H1 (cell line): ENCODE measurements at regions not wholly inside any gene's neighbourhood (a gene's known extent, or its start where the extent isn't known, plus 50 kb on each side); places are given as distances from the start of the nearest gene placed in this dataset.

ENCODE experiments used
- ATF2 ChIP-seq: IDR thresholded peaks from 2 replicates; pipeline ENCODE4 v1.6.1; 2012; ENCODE audit warnings: low read length, inconsistent platforms
- ATF3 ChIP-seq: IDR thresholded peaks from 2 replicates; pipeline ENCODE4 v1.6.1; 2011; ENCODE audit warnings: low read depth, mild to moderate bottlenecking, low read length; ENCODE audit not compliant: insufficient read depth
- BCL11A ChIP-seq, 2 experiments: IDR thresholded peaks; one replicate each; pipeline ENCODE4 v1.6.1; 2011; ENCODE audit warnings: low read depth in 2 of 2, low read length in 2 of 2, mild to moderate bottlenecking in 2 of 2
- CREB1 ChIP-seq: IDR thresholded peaks from 2 replicates; pipeline ENCODE4 v1.6.1; 2012; ENCODE audit warnings: inconsistent platforms
- CTCF ChIP-seq, 3 experiments: IDR thresholded peaks; 1 replicate in 2 of 3; 2 replicates in 1 of 3; pipeline versions ENCODE4 v1.5.1 to v1.6.1; 2011; ENCODE audit warnings: low read length in 3 of 3, mild to moderate bottlenecking in 3 of 3, inconsistent platforms in 2 of 3, low read depth in 1 of 3, moderate library complexity in 1 of 3; ENCODE audit not compliant: insufficient read depth in 1 of 3; ENCODE audit errors: control extremely low read depth in 1 of 3
- EP300 ChIP-seq, 2 experiments: IDR thresholded peaks; 1 replicate in 1 of 2; 2 replicates in 1 of 2; pipeline ENCODE4 v1.6.1; 2011 to 2012; ENCODE audit warnings: low read depth in 2 of 2, low read length in 2 of 2, mild to moderate bottlenecking in 2 of 2, borderline replicate concordance in 1 of 2, inconsistent platforms in 1 of 2, moderate library complexity in 1 of 2
- JUND ChIP-seq: IDR thresholded peaks from 2 replicates; pipeline ENCODE4 v1.6.1; 2011; ENCODE audit warnings: mild to moderate bottlenecking, improper control_type of control experiment, low read length
- MAX ChIP-seq: IDR thresholded peaks from 2 replicates; pipeline ENCODE4 v1.6.1; 2012; ENCODE audit warnings: inconsistent platforms
- NRF1 ChIP-seq: IDR thresholded peaks from 2 replicates; pipeline ENCODE4 v1.6.1; 2011; ENCODE audit warnings: mild to moderate bottlenecking, low read depth, low read length, improper control_type of control experiment
- PHF8 ChIP-seq: fragments of 200-600 bp; sonication (generic); conservative IDR thresholded peaks from 2 replicates; pipeline ENCODE4 v1.7.1; 2012; ENCODE audit warnings: low read depth, mild to moderate bottlenecking, inconsistent platforms, low read length, moderate library complexity
- POLR2AphosphoS5 ChIP-seq: IDR thresholded peaks from 2 replicates; pipeline ENCODE4 v1.6.1; 2011; ENCODE audit warnings: low read depth, low read length
- RBBP5 ChIP-seq: IDR thresholded peaks from 2 replicates; pipeline ENCODE4 v1.7.1; 2012; ENCODE audit warnings: low read depth, mild to moderate bottlenecking, inconsistent platforms, low read length, moderate library complexity, borderline replicate concordance
- YY1 ChIP-seq: IDR thresholded peaks from 2 replicates; pipeline ENCODE4 v1.6.1; 2011; ENCODE audit warnings: low read depth, mild to moderate bottlenecking, low read length

- TF ChIP-seq NRF1 (no peak), MAX (no peak), RBBP5 (no peak), JUND (no peak), YY1 (no peak), EP300 (IDR thresholded peaks at IDR 0.05; ENCODE audit: borderline replicate concordance in 1 of 2, low read depth in 2 of 2, low read length in 2 of 2) (no peak), CTCF (IDR thresholded peaks at IDR 0.05; ENCODE audit: control extremely low read depth in 1 of 3, insufficient read depth in 1 of 3, low read depth in 1 of 3, low read length in 3 of 3) (no peak), BCL11A (IDR thresholded peaks at IDR 0.05; ENCODE audit: low read depth in 2 of 2, low read length in 2 of 2) (no peak), ATF2 (no peak), POLR2AphosphoS5 (no peak), ATF3 (no peak), CREB1 (no peak), PHF8 (no peak)
These were observed 89.2 kb upstream of the PLCL2 start for GRCh38 chr3:16795581-16795980.
